HEK293T (cell line): ENCODE measurements at regions not wholly inside any gene's neighbourhood (a gene's known extent, or its start where the extent isn't known, plus 50 kb on each side); places are given as distances from the start of the nearest gene placed in this dataset.

Experiments
- CTCF ChIA-PET: fragments of 350-600 bp; formaldehyde crosslinking; extraction: SDS; loops from one replicate; lab custom pipeline; 2021; ENCODE audit warnings: antibody characterized with exemption, inconsistent platforms; lab: Yijun Ruan, JAX
- POLR2A ChIA-PET: fragments of 350-600 bp; formaldehyde crosslinking; extraction: SDS; loops from one replicate; lab custom pipeline; 2020; ENCODE audit warnings: antibody characterized with exemption, inconsistent platforms; lab: Yijun Ruan, JAX
- DNase-seq: peaks from one replicate; pipeline ENCODE4 v3.0.0; 2012; ENCODE audit warnings: mixed read lengths; ENCODE audit errors: extremely low spot score
- ARNT ChIP-seq: fragments of 450-650 bp; IDR thresholded peaks from 2 replicates; pipeline ENCODE4 v1.6.1; 2017; ENCODE audit warnings: mild to moderate bottlenecking
- BHLHE40 ChIP-seq: fragments of 450-650 bp; IDR thresholded peaks from 2 replicates; pipeline ENCODE4 v1.6.1; 2016; ENCODE audit warnings: mild to moderate bottlenecking, moderate library complexity, borderline replicate concordance
- CTBP1 ChIP-seq: fragments of 450-650 bp; IDR thresholded peaks from 2 replicates; pipeline ENCODE4 v1.6.1; 2016; ENCODE audit warnings: borderline replicate concordance
- ELF4 ChIP-seq: fragments of 450-650 bp; IDR thresholded peaks from 2 replicates; pipeline ENCODE4 v1.6.1; 2017; ENCODE audit warnings: antibody characterized with exemption
- FOXA1 ChIP-seq: fragments of 450-650 bp; IDR thresholded peaks from 2 replicates; pipeline ENCODE4 v1.6.1; 2016; ENCODE audit warnings: mild to moderate bottlenecking
- FOXK2 ChIP-seq: fragments of 450-650 bp; IDR thresholded peaks from 2 replicates; pipeline ENCODE4 v1.6.1; 2016; ENCODE audit warnings: mild to moderate bottlenecking
- FOXM1 ChIP-seq: fragments of 450-650 bp; IDR thresholded peaks from 2 replicates; pipeline ENCODE4 v1.6.1; 2017; ENCODE audit warnings: mild to moderate bottlenecking, borderline replicate concordance
- HDGF ChIP-seq: fragments of 450-650 bp; IDR thresholded peaks from 2 replicates; pipeline ENCODE4 v1.6.1; 2017; ENCODE audit warnings: antibody characterized with exemption, borderline replicate concordance
- L3MBTL2 ChIP-seq: fragments of 450-650 bp; conservative IDR thresholded peaks from 2 replicates; pipeline ENCODE4 v1.6.1; 2016; ENCODE audit warnings: mild to moderate bottlenecking
- LEF1 ChIP-seq: fragments of 450-650 bp; IDR thresholded peaks from 2 replicates; pipeline ENCODE4 v1.6.1; 2017; ENCODE audit warnings: mild to moderate bottlenecking, borderline replicate concordance
- NFRKB ChIP-seq: fragments of 450-650 bp; IDR thresholded peaks from 2 replicates; pipeline ENCODE4 v1.6.1; 2016; ENCODE audit warnings: mild to moderate bottlenecking, moderate library complexity
- SP1 ChIP-seq: fragments of 450-650 bp; IDR thresholded peaks from 2 replicates; pipeline ENCODE4 v1.6.1; 2017
- SUZ12 ChIP-seq: fragments of 450-650 bp; IDR thresholded peaks from 2 replicates; pipeline ENCODE4 v1.6.1; 2016; ENCODE audit warnings: mild to moderate bottlenecking
- TARDBP ChIP-seq: fragments of 450-650 bp; IDR thresholded peaks from 2 replicates; pipeline ENCODE4 v1.6.1; 2016
- ZNF384 ChIP-seq: fragments of 450-650 bp; IDR thresholded peaks from 2 replicates; pipeline ENCODE4 v1.6.1; 2016
- TF ChIP-seq, protein P1 (sequence below): fragments of 450-650 bp; IDR thresholded peaks from 2 replicates; pipeline ENCODE4 v1.6.1; 2016

DNA sequence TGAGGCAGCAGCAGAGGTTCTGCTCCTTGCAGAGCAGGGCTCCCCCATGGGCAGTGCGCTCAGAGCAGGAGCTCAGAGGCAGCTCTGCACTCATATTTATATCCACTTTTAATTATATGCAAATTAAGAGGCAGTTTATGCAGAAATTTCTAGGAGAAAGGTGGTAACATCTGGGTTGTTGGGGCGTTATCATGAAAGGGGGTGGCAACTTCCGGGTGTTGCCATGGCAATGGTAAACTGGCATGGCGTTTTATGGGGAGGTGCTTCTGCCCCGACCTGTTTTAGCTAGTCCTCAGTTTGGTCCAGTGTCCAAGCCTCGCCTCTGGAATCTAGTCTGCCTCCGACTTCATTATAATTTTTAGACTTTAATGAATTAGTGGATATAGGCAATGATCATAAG lies 1191.7 kb downstream of the TBC1D22A start:
- TF ChIP-seq CTBP1: no peak
- TF ChIP-seq HDGF: no peak
- TF ChIP-seq TARDBP: no peak
- TF ChIP-seq, protein P1, sequence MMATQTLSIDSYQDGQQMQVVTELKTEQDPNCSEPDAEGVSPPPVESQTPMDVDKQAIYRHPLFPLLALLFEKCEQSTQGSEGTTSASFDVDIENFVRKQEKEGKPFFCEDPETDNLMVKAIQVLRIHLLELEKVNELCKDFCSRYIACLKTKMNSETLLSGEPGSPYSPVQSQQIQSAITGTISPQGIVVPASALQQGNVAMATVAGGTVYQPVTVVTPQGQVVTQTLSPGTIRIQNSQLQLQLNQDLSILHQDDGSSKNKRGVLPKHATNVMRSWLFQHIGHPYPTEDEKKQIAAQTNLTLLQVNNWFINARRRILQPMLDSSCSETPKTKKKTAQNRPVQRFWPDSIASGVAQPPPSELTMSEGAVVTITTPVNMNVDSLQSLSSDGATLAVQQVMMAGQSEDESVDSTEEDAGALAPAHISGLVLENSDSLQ: no peak
- no peak for TF ChIP-seq FOXA1
- TF ChIP-seq SUZ12: no peak
- no peak for TF ChIP-seq FOXK2
- TF ChIP-seq LEF1: no peak
- TF ChIP-seq ARNT: no peak
- TF ChIP-seq NFRKB: no peak
- TF ChIP-seq FOXM1: no peak
- no peak for TF ChIP-seq SP1
- no peak for TF ChIP-seq L3MBTL2
- TF ChIP-seq ZNF384: no peak
- TF ChIP-seq ELF4: no peak
- ChIA-PET POLR2A (no interaction called here), CTCF (no interaction called here)
- no peak for DNase-seq

DNA sequence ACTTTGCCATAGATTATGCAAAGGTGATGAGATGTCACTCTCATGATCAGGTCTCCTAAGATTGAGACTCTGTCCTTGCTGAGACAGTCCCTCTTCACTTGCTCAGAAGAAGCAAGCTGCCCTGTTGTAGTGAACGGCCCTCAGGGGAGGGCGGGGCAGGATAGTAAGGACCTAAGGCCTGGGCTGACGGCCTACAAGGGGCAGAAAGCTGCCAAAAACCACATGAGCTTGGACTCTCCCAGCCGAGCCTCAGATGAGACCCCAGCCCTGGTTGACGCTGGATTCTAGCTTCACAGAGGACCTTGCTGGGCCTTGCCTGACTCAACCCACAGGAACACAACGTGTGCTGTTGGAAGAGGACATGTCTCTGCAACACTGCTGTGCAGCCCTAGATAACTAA lies 1182.5 kb downstream of the TBC1D22A start:
- CTCF ChIA-PET: no interaction called here
- POLR2A ChIA-PET: no interaction called here
- no peak for DNase-seq
- TF ChIP-seq LEF1 (no peak), FOXK2 (no peak), CTBP1 (no peak)

DNA sequence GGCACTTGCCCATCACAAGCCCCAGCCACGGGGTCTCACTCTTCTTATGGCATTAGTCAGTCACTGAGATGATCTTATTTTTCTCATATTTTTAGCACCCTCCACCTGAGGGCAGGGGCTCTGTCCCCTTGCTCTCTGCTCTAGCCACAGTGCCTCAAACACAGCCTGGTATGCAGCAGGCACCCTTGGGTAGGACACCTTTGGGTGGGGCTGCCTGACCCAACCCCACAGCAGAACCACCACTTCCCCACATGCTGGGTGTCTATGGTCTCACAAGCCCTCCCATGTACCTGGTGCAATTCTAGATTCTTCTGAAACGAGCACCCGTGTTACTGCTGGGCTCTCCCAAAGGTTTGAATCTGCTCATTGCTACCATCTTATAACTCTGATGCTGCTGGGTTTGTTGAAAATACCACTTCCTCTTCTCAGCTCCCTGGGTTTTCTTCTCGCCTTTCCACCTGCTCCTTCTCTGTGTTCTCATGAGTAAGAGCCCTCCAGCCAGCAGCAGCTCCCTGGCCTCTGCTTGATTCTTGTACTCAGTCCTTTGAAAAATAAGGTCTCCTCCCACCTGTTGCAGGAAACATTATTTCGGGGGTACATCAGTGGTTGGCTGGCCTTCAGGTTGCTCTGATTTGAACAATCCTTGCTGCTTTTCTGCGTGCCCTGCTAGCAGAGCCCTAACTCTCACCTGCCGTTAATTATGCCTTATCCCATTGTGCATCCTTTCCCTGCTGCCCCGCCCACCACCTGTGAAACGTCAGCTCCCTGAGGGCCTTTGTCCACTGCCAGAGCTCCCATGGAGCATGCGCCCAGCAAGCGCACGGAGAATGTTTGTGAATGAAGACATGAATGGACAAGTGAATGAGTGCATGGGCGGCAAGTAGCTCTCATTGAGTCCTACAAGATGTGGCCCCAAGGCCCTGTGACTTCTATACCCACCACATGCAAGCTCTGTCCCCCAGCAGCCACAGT lies 1181.6 kb downstream of the TBC1D22A start:
- DNase-seq: no peak
- TF ChIP-seq SP1 (no peak), NFRKB (no peak), LEF1 (no peak), TARDBP (no peak), BHLHE40 (no peak), L3MBTL2 (no peak), ARNT (no peak), FOXA1 (no peak), SUZ12 (no peak)
- ChIA-PET POLR2A (no interaction called here), CTCF (no interaction called here)

DNA sequence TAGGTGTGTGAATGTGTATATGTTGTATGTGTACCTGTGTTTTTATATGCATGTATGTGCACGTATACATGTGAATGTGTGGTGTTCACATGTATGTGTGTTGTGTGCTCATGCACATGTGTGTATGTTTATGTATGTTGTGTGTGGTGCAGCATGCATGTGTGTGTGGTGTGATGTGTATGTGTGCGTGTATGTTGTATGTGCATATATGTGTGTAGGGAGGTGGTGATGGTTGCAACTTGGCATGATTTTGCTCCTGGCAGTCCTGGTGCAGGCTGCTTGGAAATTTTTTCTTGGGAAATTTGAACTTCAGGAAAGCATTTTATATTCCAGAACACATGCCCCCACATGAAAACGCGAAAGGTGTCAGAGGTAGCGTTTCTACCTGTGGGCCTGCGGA lies 1177.8 kb downstream of the TBC1D22A start:
- no peak for DNase-seq
- POLR2A ChIA-PET: no interaction called here
- CTCF ChIA-PET: no interaction called here
- TF ChIP-seq SP1 (no peak), ZNF384 (no peak), ARNT (no peak), FOXK2 (no peak), HDGF (no peak), TARDBP (no peak), CTBP1 (no peak), LEF1 (no peak), L3MBTL2 (no peak), ELF4 (no peak), BHLHE40 (no peak), FOXM1 (no peak), FOXA1 (no peak), NFRKB (no peak), SUZ12 (no peak)
- TF ChIP-seq, protein P1: no peak

DNA sequence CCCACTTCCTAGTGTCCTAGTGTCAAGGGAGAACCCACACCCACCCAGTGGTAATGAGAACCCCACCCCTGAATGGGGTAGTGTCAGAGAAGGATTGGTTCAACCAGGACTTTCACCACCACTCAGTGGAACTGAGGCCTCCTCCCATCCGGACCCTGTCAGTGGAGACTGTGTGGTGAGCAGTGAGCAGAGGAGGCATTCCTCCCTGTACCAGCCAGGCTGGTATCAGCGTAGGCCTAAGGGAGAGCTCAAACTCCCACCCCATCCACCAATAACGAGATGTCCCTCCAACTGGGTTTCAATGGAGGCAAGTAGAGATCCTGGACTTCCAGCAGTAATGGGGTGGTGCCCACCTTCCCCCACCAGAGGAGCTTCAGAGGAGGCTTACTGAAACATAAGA lies 1171.4 kb downstream of the TBC1D22A start:
- no peak for DNase-seq
- ChIA-PET CTCF (no interaction called here), POLR2A (no interaction called here)
- TF ChIP-seq FOXK2: no peak
- no peak for TF ChIP-seq ARNT
- TF ChIP-seq SUZ12: no peak
- TF ChIP-seq ELF4: no peak
- TF ChIP-seq LEF1: no peak
- TF ChIP-seq TARDBP: no peak
- no peak for TF ChIP-seq FOXM1

DNA sequence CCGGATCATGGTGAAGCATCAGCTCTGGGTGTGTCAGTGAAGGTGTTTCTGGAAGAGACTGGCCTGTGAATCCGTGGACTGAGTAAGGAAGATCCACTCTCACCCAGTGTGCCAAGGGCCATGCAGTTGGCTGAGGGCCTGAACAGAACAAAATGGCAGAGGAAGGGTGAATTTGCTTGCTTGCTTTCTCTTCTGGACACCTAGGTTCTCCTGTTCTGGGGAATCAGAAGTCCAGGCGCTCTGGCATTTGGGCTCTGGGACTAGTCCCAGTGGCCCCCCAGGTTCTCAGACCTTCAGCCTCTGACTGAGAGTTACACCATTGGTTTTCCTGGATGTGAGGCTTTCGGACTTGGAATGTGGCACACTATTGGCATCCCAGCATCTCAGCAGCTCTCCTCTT lies 1170.8 kb downstream of the TBC1D22A start:
- ChIA-PET POLR2A (no interaction called here), CTCF (no interaction called here)
- no peak for TF ChIP-seq ARNT
- no peak for TF ChIP-seq L3MBTL2
- TF ChIP-seq TARDBP: no peak
- TF ChIP-seq LEF1: no peak
- no peak for TF ChIP-seq CTBP1
- TF ChIP-seq, protein P1: no peak
- TF ChIP-seq HDGF: no peak
- TF ChIP-seq FOXM1: no peak
- TF ChIP-seq SP1: no peak
- TF ChIP-seq NFRKB: no peak
- TF ChIP-seq SUZ12: no peak
- no peak for DNase-seq
